ENCODE measurements at regions not wholly inside any gene's neighbourhood (a gene's known extent, or its start where the extent isn't known, plus 50 kb on each side); places are given as distances from the start of the nearest gene placed in this dataset.

DNA sequence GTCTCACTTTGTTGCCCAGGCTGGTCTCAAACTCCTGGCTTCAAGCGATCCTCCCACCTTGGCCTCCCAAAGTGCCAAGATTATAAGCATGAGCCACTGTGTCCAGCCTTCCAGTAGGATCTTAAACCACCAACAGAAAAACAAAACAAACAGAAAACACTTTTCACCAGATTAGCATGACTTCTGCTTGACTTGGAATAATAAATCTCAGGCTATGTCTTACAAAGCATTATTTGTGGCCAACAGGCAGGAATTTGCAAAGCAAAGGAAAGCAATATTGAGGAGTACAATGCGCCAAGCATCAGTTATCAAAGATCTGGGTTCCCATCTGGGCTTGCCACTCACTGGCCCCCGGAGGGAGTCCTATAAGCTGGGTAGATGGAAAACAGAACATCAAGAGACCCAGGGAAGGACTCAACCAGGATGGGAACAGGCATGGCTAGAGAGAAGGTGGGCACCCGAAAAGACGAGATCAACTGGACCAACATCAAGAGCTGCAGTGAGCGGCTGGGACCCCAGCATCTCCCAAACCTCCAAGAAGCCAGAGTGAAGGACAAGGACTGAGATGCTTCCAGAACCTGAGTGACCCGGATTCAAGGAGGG is 101.2 kb downstream of the TMEM30B start:
- TF ChIP-seq, protein P1, sequence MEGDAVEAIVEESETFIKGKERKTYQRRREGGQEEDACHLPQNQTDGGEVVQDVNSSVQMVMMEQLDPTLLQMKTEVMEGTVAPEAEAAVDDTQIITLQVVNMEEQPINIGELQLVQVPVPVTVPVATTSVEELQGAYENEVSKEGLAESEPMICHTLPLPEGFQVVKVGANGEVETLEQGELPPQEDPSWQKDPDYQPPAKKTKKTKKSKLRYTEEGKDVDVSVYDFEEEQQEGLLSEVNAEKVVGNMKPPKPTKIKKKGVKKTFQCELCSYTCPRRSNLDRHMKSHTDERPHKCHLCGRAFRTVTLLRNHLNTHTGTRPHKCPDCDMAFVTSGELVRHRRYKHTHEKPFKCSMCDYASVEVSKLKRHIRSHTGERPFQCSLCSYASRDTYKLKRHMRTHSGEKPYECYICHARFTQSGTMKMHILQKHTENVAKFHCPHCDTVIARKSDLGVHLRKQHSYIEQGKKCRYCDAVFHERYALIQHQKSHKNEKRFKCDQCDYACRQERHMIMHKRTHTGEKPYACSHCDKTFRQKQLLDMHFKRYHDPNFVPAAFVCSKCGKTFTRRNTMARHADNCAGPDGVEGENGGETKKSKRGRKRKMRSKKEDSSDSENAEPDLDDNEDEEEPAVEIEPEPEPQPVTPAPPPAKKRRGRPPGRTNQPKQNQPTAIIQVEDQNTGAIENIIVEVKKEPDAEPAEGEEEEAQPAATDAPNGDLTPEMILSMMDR (IDR thresholded peaks at IDR 0.05), result no peak
- TF ChIP-seq POLR2A (IDR thresholded peaks at IDR 0.05) (no peak), POLR2AphosphoS5 (IDR thresholded peaks at IDR 0.05) (no peak)
